ENCODE measurements at regions not wholly inside any gene's neighbourhood (a gene's known extent, or its start where the extent isn't known, plus 50 kb on each side); places are given as distances from the start of the nearest gene placed in this dataset.

GRCh38 chr3:72171463-72171881, 386.5 kb upstream of the PROK2 start:
- H4K20me1 ChIP-seq = no peaks in the 10 kb centered on the region
- no peak overlapping the region for H3K27ac ChIP-seq
- H3K4me2 ChIP-seq = no peak overlapping the region
- H3K9me3 ChIP-seq (replicated peaks in 1 of 11) = no peaks in the 10 kb centered on the region
- no peak overlapping the region for H3K9ac ChIP-seq
- peaks cover 13 to 33% (median 26%) of the 10 kb centered on the region in 10 experiments for H3K4me1 ChIP-seq
- no peaks in the 10 kb centered on the region for H3K36me3 ChIP-seq
- no peak for TF ChIP-seq Cebpa-rat (IDR thresholded peaks at IDR 0.05)
- H3K27me3 ChIP-seq = no peaks in the 10 kb centered on the region
- no peak overlapping the region for H3K4me3 ChIP-seq

GRCh38 chr3:72169561-72170472, 384.9 kb upstream of the PROK2 start:
- Histone ChIP-seq H3K4me2 (no peak overlapping the region; a peak in 1 of 22 replicates), H3K9ac (no peak overlapping the region), H3K27me3 (no peaks in the 10 kb centered on the region), H3K4me3 (no peak overlapping the region), H3K4me1 (peaks cover 13 to 23% (median 15%) of the 10 kb centered on the region in 10 experiments), H3K9me3 (replicated peaks in 1 of 11) (no peaks in the 10 kb centered on the region), H3K36me3 (no peaks in the 10 kb centered on the region), H4K20me1 (no peaks in the 10 kb centered on the region), H3K27ac (no peak overlapping the region)
- TF ChIP-seq Cebpa-rat (IDR thresholded peaks at IDR 0.05) = no peak

- Histone ChIP-seq H3K9ac (no peak overlapping the region), H4K20me1 (no peaks in the 10 kb centered on the region), H3K4me2 (no peak overlapping the region), H3K27ac (no peak overlapping the region), H3K36me3 (no peaks in the 10 kb centered on the region), H3K27me3 (no peaks in the 10 kb centered on the region), H3K4me3 (no peak overlapping the region), H3K9me3 (replicated peaks in 1 of 11) (no peaks in the 10 kb centered on the region), H3K4me1 (peaks cover 13 to 27% (median 17%) of the 10 kb centered on the region in 10 experiments)
- TF ChIP-seq Cebpa-rat (IDR thresholded peaks at IDR 0.05) = no peak
Measured at GRCh38 chr3:72169120-72169519, 384.2 kb upstream of the PROK2 start.

- peaks cover 0 to 4% (median 0%) of the 10 kb centered on the region in 11 experiments; a peak in 2 of 22 replicates for H4K20me1 ChIP-seq
- H3K36me3 ChIP-seq = no peaks in the 10 kb centered on the region
- no peak overlapping the region for H3K4me3 ChIP-seq
- TF ChIP-seq Cebpa-rat (IDR thresholded peaks at IDR 0.05) = no peak
- peaks cover 31 to 49% (median 38%) of the 10 kb centered on the region in 10 experiments for H3K4me1 ChIP-seq
- H3K4me2 ChIP-seq = no peak overlapping the region
- no peaks in the 10 kb centered on the region for H3K9me3 ChIP-seq (replicated peaks in 1 of 11)
- H3K27me3 ChIP-seq = peaks cover 0 to 10% (median 0%) of the 10 kb centered on the region in 11 experiments; a peak in 3 of 22 replicates
- no peak overlapping the region for H3K9ac ChIP-seq
- no peak overlapping the region for H3K27ac ChIP-seq
Measured at GRCh38 chr3:72165808-72166207, 380.9 kb upstream of the PROK2 start.

- Histone ChIP-seq H3K4me3 (no peak overlapping the region), H3K9ac (no peak overlapping the region), H3K9me3 (replicated peaks in 1 of 11) (no peaks in the 10 kb centered on the region), H4K20me1 (peaks cover 0 to 4% (median 0%) of the 10 kb centered on the region in 11 experiments; a peak in 2 of 22 replicates), H3K27me3 (peaks cover 0 to 10% (median 0%) of the 10 kb centered on the region in 11 experiments; a peak in 3 of 22 replicates), H3K27ac (no peak overlapping the region), H3K4me2 (peak overlapping the region in 8 of 11 experiments; percentile 70 to 94 (median 89); a peak in 12 of 22 replicates), H3K36me3 (no peaks in the 10 kb centered on the region), H3K4me1 (peaks cover 31 to 49% (median 38%) of the 10 kb centered on the region in 10 experiments)
- TF ChIP-seq Cebpa-rat (IDR thresholded peaks at IDR 0.05) = no peak
Measured at GRCh38 chr3:72165317-72165716, 380.4 kb upstream of the PROK2 start.

- Histone ChIP-seq H3K9ac (no peak overlapping the region), H3K27me3 (peaks cover 0 to 10% (median 0%) of the 10 kb centered on the region in 11 experiments; a peak in 3 of 22 replicates), H3K36me3 (no peaks in the 10 kb centered on the region), H3K4me2 (peak overlapping the region in 10 of 11 experiments; percentile 64 to 94 (median 86); a peak in 20 of 22 replicates), H3K4me3 (no peak overlapping the region), H4K20me1 (peaks cover 0 to 4% (median 0%) of the 10 kb centered on the region in 11 experiments; a peak in 2 of 22 replicates), H3K27ac (no peak overlapping the region; a peak in 2 of 22 replicates), H3K9me3 (replicated peaks in 1 of 11) (no peaks in the 10 kb centered on the region), H3K4me1 (peaks cover 31 to 47% (median 38%) of the 10 kb centered on the region in 10 experiments)
- no peak for TF ChIP-seq Cebpa-rat (IDR thresholded peaks at IDR 0.05)
Measured at GRCh38 chr3:72164635-72164978, 379.7 kb upstream of the PROK2 start.

GRCh38 chr3:72163809-72164634, 379.1 kb upstream of the PROK2 start:
- H4K20me1 ChIP-seq = peaks cover 0 to 4% (median 0%) of the 10 kb centered on the region in 11 experiments; a peak in 2 of 22 replicates
- H3K36me3 ChIP-seq = no peaks in the 10 kb centered on the region
- peak overlapping the region in 6 of 11 experiments; percentile 6 to 45 (median 39); a peak in 10 of 22 replicates for H3K9ac ChIP-seq
- H3K9me3 ChIP-seq (replicated peaks in 1 of 11) = no peaks in the 10 kb centered on the region
- peak overlapping the region in 10 of 11 experiments; percentile 4 to 70 (median 58); a peak in 18 of 22 replicates for H3K27ac ChIP-seq
- TF ChIP-seq Cebpa-rat (IDR thresholded peaks at IDR 0.05) = peak in 8 of 11 experiments; percentile 9 to 76 (median 54); a peak in 8 of 22 replicates
- H3K4me3 ChIP-seq = peak overlapping the region in 1 of 10 experiments; percentile 12; a peak in 1 of 20 replicates
- peak overlapping the region; percentile 64 to 94 (median 84) for H3K4me2 ChIP-seq
- peaks cover 31 to 46% (median 38%) of the 10 kb centered on the region in 10 experiments for H3K4me1 ChIP-seq
- peaks cover 0 to 10% (median 0%) of the 10 kb centered on the region in 11 experiments; a peak in 3 of 22 replicates for H3K27me3 ChIP-seq

GRCh38 chr3:72162649-72163184, 377.8 kb upstream of the PROK2 start:
- H3K27me3 ChIP-seq = peaks cover 0 to 10% (median 0%) of the 10 kb centered on the region in 11 experiments; a peak in 3 of 22 replicates
- no peaks in the 10 kb centered on the region for H3K36me3 ChIP-seq
- peak overlapping the region in 3 of 11 experiments; percentile 14 to 65 (median 28); a peak in 2 of 22 replicates for H3K27ac ChIP-seq
- peaks cover 0 to 4% (median 0%) of the 10 kb centered on the region in 11 experiments; a peak in 2 of 22 replicates for H4K20me1 ChIP-seq
- H3K4me2 ChIP-seq = peak overlapping the region; percentile 29 to 94 (median 84)
- H3K4me1 ChIP-seq = peaks cover 31 to 52% (median 39%) of the 10 kb centered on the region in 10 experiments
- H3K4me3 ChIP-seq = no peak overlapping the region
- H3K9ac ChIP-seq = peak overlapping the region in 3 of 11 experiments; percentile 1 to 43 (median 6); a peak in 1 of 22 replicates
- no peak for TF ChIP-seq Cebpa-rat (IDR thresholded peaks at IDR 0.05)
- H3K9me3 ChIP-seq (replicated peaks in 1 of 11) = no peaks in the 10 kb centered on the region

Data from BLaER1 treated with 17β-estradiol and CSF1 and Interleukin-3, amounts not matched to agents 10 nM and 100 nM (cell line).